ENCODE measurements at regions not wholly inside any gene's neighbourhood (a gene's known extent, or its start where the extent isn't known, plus 50 kb on each side); places are given as distances from the start of the nearest gene placed in this dataset.

DNA sequence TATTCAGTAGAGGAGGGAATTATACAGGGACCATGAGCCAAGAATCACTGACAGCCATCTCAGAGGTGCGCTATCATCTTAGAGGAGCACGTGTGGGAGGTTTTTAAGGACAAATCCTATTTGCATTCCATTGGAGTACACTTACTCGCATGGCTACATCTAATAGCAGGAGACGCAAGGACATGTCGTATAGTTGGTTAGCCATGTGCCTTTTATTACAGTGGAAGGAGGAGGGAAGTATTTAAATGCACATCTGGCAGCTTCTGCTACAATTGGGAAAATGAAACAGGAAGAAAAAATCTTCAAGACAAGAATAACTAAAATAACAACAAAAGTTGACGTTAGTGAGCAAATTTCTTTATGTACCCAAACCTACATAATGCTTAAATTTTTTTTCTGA is 86.5 kb upstream of the UGP2 start:
- H3K4me3 ChIP-seq (ENCODE audit: low read length): no peak overlapping the region
- 71% methylated on average over 1 of the region's 6 CpGs for WGBS (ENCODE audit: insufficient coverage, low lambda C conversion rate)
- H3K27ac ChIP-seq (ENCODE audit: low read length): no peak overlapping the region
- no peaks in the 10 kb centered on the region for H3K4me1 ChIP-seq (ENCODE audit: control insufficient read depth, insufficient read depth, low read length)
- no peaks in the 10 kb centered on the region for H3K9me3 ChIP-seq (ENCODE audit: control insufficient read depth, low read depth, low read length)
- no peak for DNase-seq
- H3K27me3 ChIP-seq (ENCODE audit: control insufficient read depth, insufficient read depth, low read length): no peaks in the 10 kb centered on the region
- H3K36me3 ChIP-seq (ENCODE audit: control insufficient read depth, insufficient read depth, low read length): no peaks in the 10 kb centered on the region

DNA sequence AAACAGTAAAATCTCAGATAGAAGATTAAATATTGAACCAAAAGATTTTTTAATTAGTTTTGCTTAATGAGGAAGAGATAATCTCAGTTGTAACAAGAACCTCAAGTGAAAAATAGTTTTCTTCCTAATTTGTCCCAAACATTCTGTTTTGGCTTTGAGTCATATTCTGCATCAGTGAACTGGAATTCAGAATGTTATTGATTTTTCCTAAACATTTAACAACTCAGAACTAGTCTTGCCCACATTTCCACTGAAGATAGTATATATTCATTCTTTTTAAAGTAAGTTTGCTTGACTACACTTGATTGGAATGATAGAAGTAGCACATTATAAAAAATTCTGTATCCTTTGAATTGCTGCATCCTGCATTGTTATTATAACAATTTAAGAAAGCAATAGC is 85.7 kb upstream of the UGP2 start:
- H3K9me3 ChIP-seq (ENCODE audit: control insufficient read depth, low read depth, low read length): no peaks in the 10 kb centered on the region
- no peaks in the 10 kb centered on the region for H3K27me3 ChIP-seq (ENCODE audit: control insufficient read depth, insufficient read depth, low read length)
- no peaks in the 10 kb centered on the region for H3K36me3 ChIP-seq (ENCODE audit: control insufficient read depth, insufficient read depth, low read length)
- H3K27ac ChIP-seq (ENCODE audit: low read length): no peak overlapping the region
- H3K4me3 ChIP-seq (ENCODE audit: low read length): no peak overlapping the region
- no peaks in the 10 kb centered on the region for H3K4me1 ChIP-seq (ENCODE audit: control insufficient read depth, insufficient read depth, low read length)
- no peak for DNase-seq

DNA sequence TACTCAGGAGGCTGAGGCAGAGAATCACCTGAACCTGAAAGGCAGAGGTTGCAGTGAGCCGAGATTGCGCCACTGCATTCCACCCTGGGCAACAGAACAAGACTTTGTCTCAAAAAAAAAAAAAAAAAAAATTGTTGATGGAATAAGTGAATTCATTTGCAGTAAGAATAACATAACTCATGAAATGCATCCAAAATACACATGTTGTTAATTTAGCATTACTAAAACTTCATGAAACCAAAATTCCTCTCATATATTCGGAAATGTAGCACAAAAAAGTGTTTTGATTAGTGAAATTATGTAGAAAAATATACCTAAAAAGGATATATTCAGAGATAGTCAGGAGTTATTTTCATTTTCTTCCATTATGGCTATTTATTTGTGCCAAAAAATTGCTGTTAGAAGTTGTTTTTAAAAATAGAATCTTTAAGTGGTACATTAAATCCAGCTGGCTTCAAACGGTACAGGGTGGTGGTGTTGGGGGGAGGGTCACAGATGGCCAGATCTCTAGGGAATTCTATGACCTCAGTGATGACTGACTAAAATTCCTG is 78.2 kb upstream of the UGP2 start:
- 64% methylated on average over 3 of the region's 4 CpGs for WGBS (ENCODE audit: insufficient coverage, low lambda C conversion rate)
- no peak for DNase-seq
- H3K9me3 ChIP-seq (ENCODE audit: control insufficient read depth, low read depth, low read length): no peaks in the 10 kb centered on the region
- H3K4me1 ChIP-seq (ENCODE audit: control insufficient read depth, insufficient read depth, low read length): no peaks in the 10 kb centered on the region
- no peaks in the 10 kb centered on the region for H3K36me3 ChIP-seq (ENCODE audit: control insufficient read depth, insufficient read depth, low read length)
- no peak overlapping the region for H3K4me3 ChIP-seq (ENCODE audit: low read length)
- H3K27me3 ChIP-seq (ENCODE audit: control insufficient read depth, insufficient read depth, low read length): no peaks in the 10 kb centered on the region
- H3K27ac ChIP-seq (ENCODE audit: low read length): no peak overlapping the region

DNA sequence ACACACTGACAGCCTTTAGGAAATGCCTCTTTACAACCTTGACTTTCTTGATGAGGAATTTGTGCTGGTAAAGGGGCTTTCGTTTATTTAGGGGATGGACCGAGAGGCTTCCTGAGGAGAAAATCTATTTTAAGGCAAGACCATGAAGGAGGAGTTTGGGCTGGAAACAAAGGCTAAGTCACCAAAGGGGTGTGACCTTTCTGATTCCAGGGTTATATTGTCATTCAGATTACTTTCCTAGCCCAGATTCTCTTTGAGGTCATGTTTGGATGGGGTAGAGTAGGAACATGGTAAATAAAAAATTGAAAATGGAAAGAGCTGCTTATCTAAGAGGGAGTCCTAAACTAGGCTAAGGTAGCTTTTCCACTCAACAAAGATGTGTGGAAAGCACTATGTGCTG is 77.1 kb upstream of the UGP2 start:
- Histone ChIP-seq H3K9me3 (ENCODE audit: control insufficient read depth, low read depth, low read length) (no peaks in the 10 kb centered on the region), H3K4me3 (ENCODE audit: low read length) (no peak overlapping the region), H3K27ac (ENCODE audit: low read length) (no peak overlapping the region), H3K36me3 (ENCODE audit: control insufficient read depth, insufficient read depth, low read length) (no peaks in the 10 kb centered on the region), H3K27me3 (ENCODE audit: control insufficient read depth, insufficient read depth, low read length) (no peaks in the 10 kb centered on the region), H3K4me1 (ENCODE audit: control insufficient read depth, insufficient read depth, low read length) (no peaks in the 10 kb centered on the region)
- DNase-seq: no peak
- no CpG with 5 or more reads among the region's 2 CpGs for WGBS (ENCODE audit: insufficient coverage, low lambda C conversion rate)

DNA sequence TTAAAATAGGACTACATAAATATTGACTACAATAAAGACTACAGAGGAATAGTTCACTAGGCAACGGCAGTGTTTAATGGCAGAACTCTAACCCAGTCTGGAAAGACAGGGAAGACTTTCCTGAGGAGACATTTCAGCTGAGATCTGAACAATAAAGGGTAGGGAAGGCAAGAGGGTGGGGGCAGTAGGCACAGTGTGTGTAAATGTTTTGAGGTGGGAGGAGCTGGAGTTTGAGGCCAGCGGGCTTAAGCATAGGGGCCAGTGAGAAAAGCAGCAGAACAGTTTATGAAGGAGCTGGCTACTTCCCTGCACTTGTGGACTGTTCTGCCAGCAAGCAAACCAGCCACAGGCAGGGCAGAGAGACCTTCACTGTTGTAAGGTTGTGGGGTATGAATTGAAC is 76.6 kb upstream of the UGP2 start:
- WGBS (ENCODE audit: insufficient coverage, low lambda C conversion rate): 60% methylated on average over 1 of the region's 2 CpGs
- Histone ChIP-seq H3K27me3 (ENCODE audit: control insufficient read depth, insufficient read depth, low read length) (no peaks in the 10 kb centered on the region), H3K4me3 (ENCODE audit: low read length) (no peak overlapping the region), H3K4me1 (ENCODE audit: control insufficient read depth, insufficient read depth, low read length) (no peaks in the 10 kb centered on the region), H3K27ac (ENCODE audit: low read length) (no peak overlapping the region), H3K9me3 (ENCODE audit: control insufficient read depth, low read depth, low read length) (no peaks in the 10 kb centered on the region), H3K36me3 (ENCODE audit: control insufficient read depth, insufficient read depth, low read length) (no peaks in the 10 kb centered on the region)
- no peak for DNase-seq

DNA sequence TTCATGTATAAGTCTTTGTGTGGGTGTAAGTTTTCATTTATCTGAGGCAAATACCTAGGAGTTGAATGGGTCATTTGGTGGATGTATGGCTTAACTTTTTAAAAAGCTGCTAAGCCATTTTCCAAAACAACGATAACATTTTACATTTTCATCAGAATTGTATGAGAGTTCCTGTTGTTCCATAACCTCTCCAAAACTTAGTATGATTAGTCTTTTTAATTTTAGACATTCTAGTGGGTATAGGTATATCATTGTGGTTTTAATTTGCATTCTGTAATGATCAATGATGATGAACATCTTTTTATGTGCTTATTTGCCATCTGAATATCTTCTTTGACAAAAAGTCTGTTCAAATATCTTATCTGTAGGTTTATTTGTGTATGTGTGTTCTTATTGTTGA is 74.4 kb upstream of the UGP2 start:
- no peaks in the 10 kb centered on the region for H3K27me3 ChIP-seq (ENCODE audit: control insufficient read depth, insufficient read depth, low read length)
- no peaks in the 10 kb centered on the region for H3K36me3 ChIP-seq (ENCODE audit: control insufficient read depth, insufficient read depth, low read length)
- no CpG with 5 or more reads among the region's 1 CpG for WGBS (ENCODE audit: insufficient coverage, low lambda C conversion rate)
- DNase-seq: no peak
- H3K4me3 ChIP-seq (ENCODE audit: low read length): no peak overlapping the region
- no peak overlapping the region for H3K27ac ChIP-seq (ENCODE audit: low read length)
- H3K9me3 ChIP-seq (ENCODE audit: control insufficient read depth, low read depth, low read length): no peaks in the 10 kb centered on the region
- no peaks in the 10 kb centered on the region for H3K4me1 ChIP-seq (ENCODE audit: control insufficient read depth, insufficient read depth, low read length)

DNA sequence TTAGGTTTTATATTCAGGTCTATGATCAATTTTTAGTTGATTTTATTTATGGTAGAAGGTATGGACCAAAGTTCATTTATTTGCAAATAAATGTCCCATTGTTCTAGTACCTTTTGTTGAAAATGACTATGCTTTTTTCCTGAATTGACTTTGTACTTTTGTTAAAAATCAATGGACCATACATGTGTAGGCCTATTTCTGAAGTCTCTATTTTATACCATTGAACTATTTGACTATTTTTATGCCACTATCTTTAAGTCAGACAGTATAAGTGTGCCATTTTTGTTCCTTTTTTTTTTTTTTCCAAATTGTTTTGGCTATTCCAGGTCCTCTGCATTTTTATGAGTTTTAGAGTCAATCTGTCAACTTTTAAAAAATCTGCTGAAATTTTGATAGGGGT is 73.6 kb upstream of the UGP2 start:
- Histone ChIP-seq H3K27ac (ENCODE audit: low read length) (no peak overlapping the region), H3K36me3 (ENCODE audit: control insufficient read depth, insufficient read depth, low read length) (no peaks in the 10 kb centered on the region), H3K27me3 (ENCODE audit: control insufficient read depth, insufficient read depth, low read length) (no peaks in the 10 kb centered on the region), H3K4me1 (ENCODE audit: control insufficient read depth, insufficient read depth, low read length) (no peaks in the 10 kb centered on the region), H3K4me3 (ENCODE audit: low read length) (no peak overlapping the region), H3K9me3 (ENCODE audit: control insufficient read depth, low read depth, low read length) (no peaks in the 10 kb centered on the region)
- DNase-seq: no peak

DNA sequence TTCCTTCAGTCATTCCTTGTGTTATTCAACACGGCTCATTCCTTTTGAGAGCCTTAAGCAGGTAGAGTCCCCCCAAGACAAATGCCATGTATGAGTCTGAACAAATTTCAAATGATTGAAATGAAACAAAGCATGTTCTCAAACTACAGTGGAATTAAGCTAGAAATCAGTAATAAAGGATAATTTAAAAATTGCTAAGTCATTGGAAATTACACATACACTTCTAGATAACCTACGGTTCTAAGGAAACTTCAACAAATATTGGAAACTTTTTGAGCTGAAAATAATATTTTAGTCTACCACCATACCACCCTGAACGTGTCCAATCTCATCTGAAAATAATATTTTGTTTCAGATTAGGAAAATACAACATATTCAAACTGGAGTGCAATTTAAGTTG is 71.8 kb upstream of the UGP2 start:
- Histone ChIP-seq H3K27ac (ENCODE audit: low read length) (no peak overlapping the region), H3K9me3 (ENCODE audit: control insufficient read depth, low read depth, low read length) (no peaks in the 10 kb centered on the region), H3K4me1 (ENCODE audit: control insufficient read depth, insufficient read depth, low read length) (no peaks in the 10 kb centered on the region), H3K27me3 (ENCODE audit: control insufficient read depth, insufficient read depth, low read length) (no peaks in the 10 kb centered on the region), H3K36me3 (ENCODE audit: control insufficient read depth, insufficient read depth, low read length) (no peaks in the 10 kb centered on the region), H3K4me3 (ENCODE audit: low read length) (no peak overlapping the region)
- no peak for DNase-seq
- WGBS (ENCODE audit: insufficient coverage, low lambda C conversion rate): 77% methylated on average over 2 of the region's 3 CpGs

DNA sequence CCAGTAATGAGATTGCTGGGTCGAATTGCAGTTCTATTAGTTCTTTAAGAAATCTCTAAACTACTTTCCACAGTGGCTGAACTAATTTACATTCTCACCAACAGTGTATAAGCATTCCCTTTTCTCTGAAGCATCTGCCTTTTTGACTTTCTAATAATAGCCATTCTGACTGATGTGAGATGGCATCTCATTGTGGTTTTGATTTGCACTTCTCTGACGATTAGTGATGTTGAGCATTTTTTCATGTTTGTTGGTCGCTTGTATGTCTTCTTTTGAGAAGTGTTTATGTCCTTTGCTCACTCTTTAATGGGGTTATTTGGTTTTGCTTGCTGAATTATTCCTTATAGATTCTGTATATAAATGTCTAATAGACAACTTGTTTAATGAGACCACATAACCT is 69.6 kb upstream of the UGP2 start:
- H3K4me1 ChIP-seq (ENCODE audit: control insufficient read depth, insufficient read depth, low read length): no peaks in the 10 kb centered on the region
- no peak overlapping the region for H3K27ac ChIP-seq (ENCODE audit: low read length)
- H3K9me3 ChIP-seq (ENCODE audit: control insufficient read depth, low read depth, low read length): no peaks in the 10 kb centered on the region
- no peak overlapping the region for H3K4me3 ChIP-seq (ENCODE audit: low read length)
- WGBS (ENCODE audit: insufficient coverage, low lambda C conversion rate): 89% methylated on average over 2 of the region's 3 CpGs
- no peak for DNase-seq
- no peaks in the 10 kb centered on the region for H3K27me3 ChIP-seq (ENCODE audit: control insufficient read depth, insufficient read depth, low read length)
- H3K36me3 ChIP-seq (ENCODE audit: control insufficient read depth, insufficient read depth, low read length): no peaks in the 10 kb centered on the region

DNA sequence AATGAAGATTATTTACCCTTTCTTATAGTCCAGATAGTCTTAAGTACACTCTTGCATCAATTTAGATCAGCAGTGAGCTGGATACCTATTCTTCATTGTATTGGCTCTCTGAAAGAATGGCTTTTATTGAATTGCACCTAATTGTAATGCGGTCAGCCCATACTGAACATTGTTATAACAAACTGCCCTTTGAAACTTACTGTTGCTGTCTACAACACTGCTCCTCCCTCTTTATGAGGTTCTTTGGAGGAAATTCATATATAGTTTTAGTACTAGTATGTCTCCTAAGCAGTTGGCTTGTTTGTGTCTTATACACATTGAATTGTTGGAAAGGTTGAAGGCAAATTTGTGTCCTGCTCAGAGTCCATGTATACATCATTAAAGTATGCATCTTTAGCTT is 66.5 kb upstream of the UGP2 start:
- DNase-seq: no peak
- WGBS (ENCODE audit: insufficient coverage, low lambda C conversion rate): 100% methylated on average over 1 of the region's 1 CpG
- Histone ChIP-seq H3K36me3 (ENCODE audit: control insufficient read depth, insufficient read depth, low read length) (no peaks in the 10 kb centered on the region), H3K4me1 (ENCODE audit: control insufficient read depth, insufficient read depth, low read length) (no peaks in the 10 kb centered on the region), H3K27me3 (ENCODE audit: control insufficient read depth, insufficient read depth, low read length) (peaks cover 3% of the 10 kb centered on the region), H3K9me3 (ENCODE audit: control insufficient read depth, low read depth, low read length) (no peaks in the 10 kb centered on the region), H3K27ac (ENCODE audit: low read length) (no peak overlapping the region), H3K4me3 (ENCODE audit: low read length) (no peak overlapping the region)

DNA sequence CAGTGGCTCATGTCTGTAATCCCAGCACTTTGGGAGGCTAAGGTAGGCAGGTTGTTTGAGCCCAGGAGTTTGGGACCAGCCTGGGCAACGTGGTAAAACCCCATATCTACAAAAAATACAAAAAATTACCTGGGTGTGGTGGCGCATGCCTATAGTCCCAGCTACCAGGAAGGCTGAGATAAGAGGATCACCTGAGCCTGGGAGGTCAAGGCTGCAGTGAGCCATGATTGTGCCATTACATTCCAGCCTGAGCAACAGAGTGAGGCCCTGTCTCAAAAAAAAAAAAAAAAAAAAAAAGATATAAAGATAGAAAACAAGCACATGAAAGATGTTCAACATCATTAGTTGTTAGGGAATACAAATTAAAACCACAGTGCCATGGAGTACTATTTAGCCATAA is 65.3 kb upstream of the UGP2 start:
- H3K27ac ChIP-seq (ENCODE audit: low read length): no peak overlapping the region
- peaks cover 3% of the 10 kb centered on the region for H3K27me3 ChIP-seq (ENCODE audit: control insufficient read depth, insufficient read depth, low read length)
- H3K4me3 ChIP-seq (ENCODE audit: low read length): no peak overlapping the region
- no peak for DNase-seq
- no peaks in the 10 kb centered on the region for H3K36me3 ChIP-seq (ENCODE audit: control insufficient read depth, insufficient read depth, low read length)
- H3K4me1 ChIP-seq (ENCODE audit: control insufficient read depth, insufficient read depth, low read length): no peaks in the 10 kb centered on the region
- H3K9me3 ChIP-seq (ENCODE audit: control insufficient read depth, low read depth, low read length): no peaks in the 10 kb centered on the region
- no CpG with 5 or more reads among the region's 2 CpGs for WGBS (ENCODE audit: insufficient coverage, low lambda C conversion rate)
